ENCODE measurements at regions not wholly inside any gene's neighbourhood (a gene's known extent, or its start where the extent isn't known, plus 50 kb on each side); places are given as distances from the start of the nearest gene placed in this dataset.

DNA sequence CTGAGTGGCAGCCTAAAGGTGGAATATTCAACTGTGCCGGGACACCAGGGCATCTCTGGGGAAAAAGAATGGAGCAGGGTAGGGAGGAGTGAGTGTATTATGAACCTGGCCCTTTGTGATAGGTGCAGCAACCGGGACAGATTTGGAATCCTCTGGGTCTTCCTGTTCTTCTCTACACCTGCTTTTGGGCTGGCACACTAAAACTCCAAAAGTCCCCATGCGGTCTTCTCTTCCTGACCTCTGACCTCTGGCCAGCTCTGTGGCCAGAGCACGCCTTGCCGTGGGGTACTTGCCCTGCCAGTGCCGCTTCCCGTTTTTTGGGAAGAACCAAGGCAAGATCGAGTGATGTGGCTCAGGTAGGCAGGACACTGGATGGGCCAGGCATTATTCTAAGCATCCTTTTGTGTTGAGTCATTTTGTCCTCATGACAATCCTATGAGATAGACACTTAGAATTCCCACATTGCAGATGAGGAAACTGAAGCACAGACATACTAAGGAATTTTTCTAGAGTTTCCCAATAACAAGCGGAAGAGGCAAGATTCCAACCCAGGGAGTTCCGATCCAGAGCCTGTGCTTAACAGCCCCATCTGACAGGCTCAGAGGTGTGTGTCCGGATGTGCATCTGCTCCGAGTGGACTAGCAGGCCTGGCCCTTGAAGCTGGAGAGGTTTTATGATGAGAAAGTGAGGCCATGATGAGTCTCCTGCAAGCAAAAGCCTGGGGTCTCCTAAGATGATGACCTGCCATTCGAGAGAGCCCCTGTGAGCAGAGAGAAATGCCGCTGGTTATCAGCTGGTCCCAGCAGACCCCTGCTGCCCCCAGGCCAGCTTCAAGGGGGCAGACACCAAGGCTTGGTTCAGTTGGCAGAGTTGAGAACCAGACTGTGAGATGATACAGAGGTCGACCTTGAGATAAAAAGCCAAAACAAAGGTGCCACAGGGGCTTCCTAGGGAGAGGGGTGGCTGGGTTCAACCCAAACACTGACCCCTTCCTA is 67.9 kb upstream of the ESRRB start:
- TF ChIP-seq, protein P1, sequence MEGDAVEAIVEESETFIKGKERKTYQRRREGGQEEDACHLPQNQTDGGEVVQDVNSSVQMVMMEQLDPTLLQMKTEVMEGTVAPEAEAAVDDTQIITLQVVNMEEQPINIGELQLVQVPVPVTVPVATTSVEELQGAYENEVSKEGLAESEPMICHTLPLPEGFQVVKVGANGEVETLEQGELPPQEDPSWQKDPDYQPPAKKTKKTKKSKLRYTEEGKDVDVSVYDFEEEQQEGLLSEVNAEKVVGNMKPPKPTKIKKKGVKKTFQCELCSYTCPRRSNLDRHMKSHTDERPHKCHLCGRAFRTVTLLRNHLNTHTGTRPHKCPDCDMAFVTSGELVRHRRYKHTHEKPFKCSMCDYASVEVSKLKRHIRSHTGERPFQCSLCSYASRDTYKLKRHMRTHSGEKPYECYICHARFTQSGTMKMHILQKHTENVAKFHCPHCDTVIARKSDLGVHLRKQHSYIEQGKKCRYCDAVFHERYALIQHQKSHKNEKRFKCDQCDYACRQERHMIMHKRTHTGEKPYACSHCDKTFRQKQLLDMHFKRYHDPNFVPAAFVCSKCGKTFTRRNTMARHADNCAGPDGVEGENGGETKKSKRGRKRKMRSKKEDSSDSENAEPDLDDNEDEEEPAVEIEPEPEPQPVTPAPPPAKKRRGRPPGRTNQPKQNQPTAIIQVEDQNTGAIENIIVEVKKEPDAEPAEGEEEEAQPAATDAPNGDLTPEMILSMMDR (conservative IDR thresholded peaks at IDR 0.05; ENCODE audit: low read length): no peak
- no peak for TF ChIP-seq EZH2phosphoT487 (IDR thresholded peaks at IDR 0.05; ENCODE audit: borderline replicate concordance, low read depth, low read length)

Measured in OCI-LY7 (cell line).